ENCODE measurements at regions not wholly inside any gene's neighbourhood (a gene's known extent, or its start where the extent isn't known, plus 50 kb on each side); places are given as distances from the start of the nearest gene placed in this dataset.

DNA sequence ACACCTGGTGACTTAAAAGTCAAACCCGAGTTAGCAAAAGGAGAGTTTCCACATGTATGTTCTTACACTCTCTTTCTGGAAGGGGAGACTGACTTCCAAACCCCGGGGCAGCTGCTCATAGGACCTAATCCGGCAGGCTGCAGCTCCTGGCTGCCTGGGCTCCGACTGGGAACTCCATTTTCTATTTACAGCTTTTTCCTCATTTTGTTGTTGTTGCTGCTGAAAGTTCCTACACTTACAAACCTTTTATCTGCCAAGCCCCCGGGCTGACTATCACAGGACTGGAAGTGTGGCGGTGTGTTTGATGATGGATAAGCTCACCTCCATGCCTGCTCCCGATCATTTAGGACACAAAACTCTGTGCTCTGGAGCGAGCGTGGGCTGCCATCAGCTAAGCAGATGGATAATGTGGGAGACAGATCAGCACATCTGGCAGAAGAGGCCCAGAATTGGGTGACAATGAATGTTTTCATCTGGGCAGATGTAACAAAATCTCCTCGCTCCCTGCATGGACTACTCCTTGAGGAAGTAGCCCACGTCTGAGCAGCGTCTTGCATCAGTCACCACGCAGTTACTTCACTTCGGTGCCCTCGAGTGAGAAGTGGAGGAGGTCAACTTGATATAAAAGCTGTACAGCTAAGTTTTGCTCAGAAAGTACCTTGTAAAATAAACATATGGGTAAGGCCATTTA is 114.4 kb upstream of the COPS8 start:
- TF ChIP-seq FOXM1 (IDR thresholded peaks at IDR 0.05; ENCODE audit: borderline replicate concordance): no peak
- no peak for TF ChIP-seq ELF4 (IDR thresholded peaks at IDR 0.05)
- no peak for TF ChIP-seq SP1 (IDR thresholded peaks at IDR 0.05)
- TF ChIP-seq FOXA1 (IDR thresholded peaks at IDR 0.05): no peak
- no peak for TF ChIP-seq SUZ12 (IDR thresholded peaks at IDR 0.05)
- no peak for TF ChIP-seq BHLHE40 (IDR thresholded peaks at IDR 0.05; ENCODE audit: borderline replicate concordance)
- no peak for TF ChIP-seq ARNT (IDR thresholded peaks at IDR 0.05)
- no peak for TF ChIP-seq ZNF384 (IDR thresholded peaks at IDR 0.05)
- TF ChIP-seq HDGF (IDR thresholded peaks at IDR 0.05; ENCODE audit: borderline replicate concordance): no peak

Data from HEK293T (cell line).